Left kidney (tissue), 1 donor: ENCODE measurements at regions not wholly inside any gene's neighbourhood (a gene's known extent, or its start where the extent isn't known, plus 50 kb on each side); places are given as distances from the start of the nearest gene placed in this dataset.

ENCODE experiments used
- DNase-seq: peaks from one replicate; pipeline ENCODE4 v3.0.0-alpha.2; 2013

DNA sequence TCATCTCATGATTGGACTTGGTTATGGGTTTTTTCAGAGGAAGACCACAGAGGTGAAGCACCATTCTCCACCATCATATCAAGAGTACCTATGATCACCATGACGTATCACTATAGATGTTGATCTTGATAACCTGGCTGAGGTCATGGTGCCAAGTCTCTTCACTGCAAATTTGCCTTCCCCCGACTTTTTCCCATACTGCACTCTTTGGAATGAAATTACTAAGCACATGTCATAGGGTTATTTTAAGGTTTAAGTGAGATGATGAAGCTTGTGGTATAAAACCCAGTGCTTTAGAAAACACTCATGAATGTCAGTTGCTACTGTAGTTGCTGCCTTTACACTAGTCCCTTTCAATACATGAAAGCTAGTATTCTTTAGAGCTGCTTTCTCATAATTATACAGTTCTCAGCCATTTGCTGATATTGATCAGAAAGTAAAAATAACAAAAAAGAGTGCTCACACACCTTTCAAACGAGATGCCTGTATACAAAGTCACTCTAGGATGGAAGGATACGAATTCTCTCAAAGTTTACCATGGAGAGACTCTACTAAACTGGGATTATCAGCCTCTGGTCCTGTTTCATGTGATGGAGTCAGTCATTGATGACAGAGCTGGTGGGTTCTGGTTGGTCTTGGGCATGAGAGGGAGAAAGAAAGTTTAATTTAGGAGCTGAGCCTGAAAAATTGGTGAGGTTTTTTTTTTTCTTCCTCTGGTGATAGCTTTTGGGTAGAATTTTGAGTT, 228.1 kb downstream of the PRL start:
- no peak for DNase-seq

DNA sequence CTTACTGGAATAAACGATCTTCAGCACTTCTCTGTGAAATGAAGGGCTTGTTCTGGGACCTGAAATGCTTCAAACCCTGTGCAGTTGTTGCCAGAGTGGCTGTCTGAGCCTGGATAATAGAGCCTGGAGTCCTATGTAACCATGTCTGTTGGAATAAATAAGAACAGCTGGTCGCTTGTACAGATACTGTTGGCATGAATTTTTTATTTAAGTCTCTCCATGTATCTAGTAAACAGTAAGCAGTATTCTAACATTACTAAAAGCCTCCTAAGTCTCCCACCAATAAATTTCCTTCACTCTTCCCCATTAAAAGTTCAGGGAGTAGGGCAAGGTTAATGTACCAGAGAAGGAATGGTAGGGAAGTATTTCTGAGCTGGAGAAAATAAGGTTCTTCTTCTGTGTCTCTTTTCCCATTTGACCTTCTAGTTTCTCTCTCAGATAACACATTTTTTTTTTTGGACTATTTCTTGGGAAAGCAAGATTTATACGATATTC, 227.5 kb downstream of the PRL start:
- DNase-seq, result peak; percentile 81

DNA sequence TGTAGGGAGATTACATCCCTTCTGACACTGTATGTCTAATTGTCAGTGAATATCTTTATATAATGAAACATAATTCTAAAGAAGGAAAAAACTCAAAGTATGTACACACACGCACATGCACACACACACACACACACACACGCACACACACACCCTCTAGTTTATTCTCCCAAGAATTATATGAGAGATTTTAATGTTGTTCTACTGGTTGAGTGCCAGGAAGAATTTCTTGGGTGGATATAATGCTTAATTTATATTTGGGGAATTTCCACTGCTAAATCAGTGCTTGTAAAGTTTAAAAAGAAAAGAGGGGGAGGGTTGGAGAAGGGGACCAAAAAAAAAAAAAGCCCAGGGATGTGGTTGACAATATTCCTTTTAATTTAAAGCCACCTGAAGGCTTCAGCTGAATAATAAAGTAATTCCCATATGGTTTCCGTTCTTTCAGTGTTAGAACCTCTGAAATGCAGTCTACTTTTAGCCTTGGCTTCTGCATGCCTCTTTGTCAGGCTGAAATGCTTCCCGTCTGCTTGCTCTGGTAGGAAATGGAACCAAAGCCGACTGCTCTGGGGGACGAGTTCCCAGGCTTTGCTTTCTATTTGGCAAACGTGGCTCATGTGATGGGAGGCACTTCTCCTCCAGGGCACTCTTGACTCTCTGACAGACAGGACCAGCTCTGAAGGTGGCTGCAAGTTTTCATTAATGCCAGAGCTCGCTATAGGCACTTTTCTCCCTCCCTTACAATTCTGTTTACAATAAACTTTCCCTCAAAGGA, 225.4 kb downstream of the PRL start:
- DNase-seq, result peak; percentile 74

DNA sequence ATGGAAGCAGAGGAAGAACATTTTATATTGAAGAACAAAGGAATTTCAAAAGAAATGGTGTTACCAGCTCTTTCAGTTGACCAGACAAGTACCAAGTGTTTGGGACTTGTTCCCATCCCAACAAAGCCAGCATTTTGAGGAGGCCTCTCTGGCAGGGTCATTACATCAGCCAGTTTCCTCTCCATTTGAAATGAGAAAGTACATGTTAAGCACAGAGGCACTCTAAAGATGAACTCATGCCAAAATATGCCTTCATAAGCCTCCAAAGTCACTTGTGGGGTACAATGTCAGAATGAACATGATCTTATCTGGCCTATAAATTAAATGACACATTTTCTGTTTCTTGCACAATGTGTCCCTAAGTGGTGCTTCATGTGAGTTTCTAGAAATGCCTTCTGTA, 223.9 kb downstream of the PRL start:
- no peak for DNase-seq

DNA sequence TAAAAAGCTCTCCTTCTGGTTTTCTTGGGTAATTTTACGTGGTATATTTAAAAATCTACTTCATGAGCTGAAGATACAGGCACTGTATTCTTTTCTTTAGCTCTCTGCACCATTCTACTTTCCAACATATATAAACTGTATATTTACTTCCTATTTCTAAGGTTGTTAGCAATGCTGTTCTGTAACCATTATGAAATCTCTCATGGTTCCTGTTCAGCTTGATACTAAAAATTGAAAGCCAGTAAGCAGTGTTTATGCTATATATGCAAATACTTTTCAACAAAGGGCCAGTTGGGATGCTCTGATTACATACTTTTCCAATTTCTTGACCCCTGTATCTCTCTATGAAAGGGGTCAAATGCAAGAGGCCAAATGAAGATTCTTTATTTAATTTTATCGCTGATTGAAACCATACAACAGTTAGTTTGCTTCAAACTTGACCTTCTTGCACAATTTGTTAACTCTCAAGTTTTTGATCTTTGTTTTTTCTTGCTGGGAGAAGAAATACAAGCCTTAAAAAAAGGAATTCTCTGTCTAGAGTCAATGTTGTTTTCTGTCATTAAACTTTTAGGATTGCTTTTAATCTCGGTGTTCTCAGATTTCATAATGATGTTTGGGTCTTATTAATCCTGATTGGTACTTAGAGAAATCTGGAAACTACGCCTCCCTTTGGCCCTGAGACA, 223.2 kb downstream of the PRL start:
- no peak for DNase-seq

DNA sequence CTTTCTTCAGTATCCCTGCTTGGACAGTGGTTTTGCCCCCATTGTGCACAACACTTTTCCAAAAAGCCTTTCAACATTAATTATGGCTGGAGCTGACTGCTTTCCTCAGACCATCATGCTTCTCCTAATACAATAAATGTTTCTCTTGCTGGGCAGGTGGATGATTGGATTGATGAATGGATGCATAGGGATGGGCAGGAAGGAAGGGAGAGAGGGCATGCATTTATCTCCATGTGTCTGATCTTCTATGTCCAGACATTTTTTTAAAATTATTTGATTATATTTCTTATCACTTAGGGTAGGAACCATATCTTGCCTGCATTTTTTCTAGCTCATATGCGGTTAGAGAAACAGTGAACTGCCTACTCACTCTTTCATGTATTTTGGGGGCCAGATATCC, 218.5 kb downstream of the PRL start:
- no peak for DNase-seq

DNA sequence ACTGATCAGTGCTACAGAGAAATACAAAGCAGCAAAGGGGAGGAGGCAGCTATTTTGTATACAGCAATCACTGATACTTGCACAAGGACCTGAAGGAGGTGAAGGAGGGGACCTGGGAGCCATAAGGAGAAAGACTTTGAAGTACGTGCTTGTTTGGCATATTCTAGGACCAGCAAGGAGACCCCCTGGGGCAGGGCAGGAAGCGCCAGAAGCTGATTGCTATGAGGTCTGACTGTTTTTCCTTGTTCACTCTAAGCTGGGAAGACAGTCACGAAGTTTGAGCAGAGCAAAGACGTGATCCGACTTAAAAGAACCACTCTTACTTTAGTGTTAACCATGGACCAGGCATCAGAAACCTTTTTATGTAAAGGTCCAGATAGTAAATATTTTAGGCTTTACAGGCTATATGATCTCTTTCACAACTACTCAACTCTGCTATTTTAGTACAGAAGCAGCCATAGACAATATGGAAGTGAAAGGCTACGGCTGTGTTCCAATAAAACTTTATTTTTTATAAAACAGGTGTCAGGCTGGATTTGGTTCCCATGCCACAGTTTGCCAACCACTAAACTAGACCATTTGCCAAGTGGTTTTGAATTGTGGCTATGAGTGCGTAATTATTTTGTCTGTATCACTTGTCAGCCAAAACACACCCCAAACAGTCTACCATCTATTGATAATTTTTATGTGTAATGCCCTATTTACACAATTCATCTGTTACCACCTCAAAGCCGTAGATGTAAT, 217.9 kb downstream of the PRL start:
- no peak for DNase-seq

DNA sequence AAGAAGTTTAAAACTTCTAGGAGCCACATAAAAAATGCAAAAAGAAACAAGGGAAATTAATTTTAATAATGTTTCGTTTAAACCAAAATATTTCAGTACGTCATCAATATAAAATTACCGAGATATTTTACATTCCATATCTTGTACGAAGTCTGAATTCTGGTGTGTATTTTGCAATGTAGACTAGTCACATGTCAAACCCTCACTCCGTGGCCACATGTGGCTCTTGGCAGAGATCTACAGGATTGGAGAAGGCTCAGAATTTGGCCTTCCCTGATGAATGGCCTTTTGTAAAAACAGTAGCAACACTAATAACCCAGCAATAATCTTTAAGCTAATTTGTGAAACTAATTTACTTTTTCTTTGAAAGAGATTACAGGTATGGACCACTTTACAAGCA, 217.1 kb downstream of the PRL start:
- DNase-seq, result no peak

DNA sequence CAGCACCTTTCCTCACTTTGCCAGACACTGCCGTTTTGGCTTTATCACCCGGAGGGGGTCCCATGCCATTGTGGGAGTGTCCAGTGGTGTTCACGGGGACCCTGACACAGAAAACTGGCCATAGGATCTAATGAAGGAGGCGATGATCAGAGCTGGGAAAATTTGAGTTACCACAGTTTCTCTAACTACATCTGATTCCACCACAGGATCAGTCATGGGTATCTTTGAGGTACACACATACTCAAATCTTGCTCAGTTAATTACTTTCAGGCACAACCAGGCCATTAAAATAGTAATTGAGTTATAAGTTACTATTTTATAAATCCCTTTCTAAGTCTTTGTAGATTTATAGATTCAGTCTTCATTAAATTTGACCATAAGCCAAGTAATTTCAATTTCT, 215.1 kb downstream of the PRL start:
- DNase-seq, result no peak

DNA sequence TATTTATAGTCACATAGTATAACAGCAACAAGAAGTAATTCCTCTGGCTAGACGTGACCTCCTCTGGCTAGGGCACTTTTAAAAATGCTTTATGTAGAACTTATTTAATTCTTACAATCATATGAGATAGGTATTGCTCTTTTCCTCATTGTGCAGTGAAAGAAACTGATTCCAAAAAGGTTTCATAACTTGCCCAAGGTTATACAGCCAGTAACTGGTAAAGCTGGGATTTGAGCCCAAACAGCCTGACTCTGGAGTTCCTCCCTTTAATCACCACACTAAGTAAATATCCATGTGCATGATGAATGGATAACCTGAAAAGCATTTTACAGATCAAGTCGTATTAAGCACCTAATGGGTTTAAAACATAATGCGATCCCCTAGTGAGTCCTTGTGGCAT, 214.6 kb downstream of the PRL start:
- DNase-seq, result no peak

DNA sequence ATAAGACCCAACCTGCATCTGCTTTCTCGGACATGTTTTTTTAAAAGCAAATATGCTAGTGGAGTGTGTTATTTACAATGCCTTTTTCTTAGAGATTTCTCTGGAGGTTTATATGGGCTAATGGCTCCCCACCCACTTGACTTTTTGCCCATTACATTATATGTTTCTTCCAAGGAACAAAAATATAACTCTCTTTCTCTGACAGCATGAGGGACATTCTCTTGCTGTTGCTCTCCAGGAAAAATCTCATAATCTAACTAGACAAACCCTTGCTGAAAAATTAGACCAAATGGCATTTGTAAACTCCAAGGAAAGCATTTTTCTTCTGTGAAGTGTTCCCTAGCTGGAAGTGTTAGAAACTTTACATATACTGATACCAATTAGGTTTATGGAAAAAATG, 213.7 kb downstream of the PRL start:
- DNase-seq, result no peak

DNA sequence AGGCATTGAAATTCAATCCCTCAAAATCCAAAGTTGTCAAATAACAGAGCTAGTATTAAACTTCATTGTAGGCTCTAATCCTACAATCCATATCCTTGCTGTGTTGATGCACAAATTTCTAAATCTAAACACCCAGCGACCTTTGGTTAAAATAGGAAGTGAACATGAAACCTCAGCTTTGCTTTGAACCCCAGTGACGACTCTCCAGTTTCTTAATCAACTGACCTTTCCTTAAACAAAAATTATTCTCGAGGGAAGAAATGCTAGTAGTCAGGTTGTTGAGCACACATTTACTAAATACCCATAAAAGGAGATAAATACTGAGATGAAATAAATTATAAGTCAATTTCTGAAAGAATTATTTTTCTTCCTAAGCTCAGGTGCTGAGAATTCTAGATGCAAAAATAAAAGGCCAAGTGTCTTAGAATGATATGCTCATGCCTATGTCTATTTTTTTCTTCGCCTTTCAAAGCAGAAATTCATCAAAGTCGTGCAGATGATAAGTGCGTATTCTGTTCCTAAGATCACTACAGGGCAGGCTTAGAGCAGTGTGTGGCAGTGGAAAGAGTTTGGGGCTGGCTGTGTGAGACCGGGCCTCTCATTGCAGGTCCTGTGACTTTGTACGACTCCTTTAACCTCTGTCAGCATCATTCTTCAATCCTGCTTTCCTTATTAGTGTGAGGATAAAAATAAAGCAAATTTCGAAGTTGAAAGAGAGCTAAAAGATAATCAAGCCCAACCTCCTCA, 208.7 kb downstream of the PRL start:
- DNase-seq, result no peak

DNA sequence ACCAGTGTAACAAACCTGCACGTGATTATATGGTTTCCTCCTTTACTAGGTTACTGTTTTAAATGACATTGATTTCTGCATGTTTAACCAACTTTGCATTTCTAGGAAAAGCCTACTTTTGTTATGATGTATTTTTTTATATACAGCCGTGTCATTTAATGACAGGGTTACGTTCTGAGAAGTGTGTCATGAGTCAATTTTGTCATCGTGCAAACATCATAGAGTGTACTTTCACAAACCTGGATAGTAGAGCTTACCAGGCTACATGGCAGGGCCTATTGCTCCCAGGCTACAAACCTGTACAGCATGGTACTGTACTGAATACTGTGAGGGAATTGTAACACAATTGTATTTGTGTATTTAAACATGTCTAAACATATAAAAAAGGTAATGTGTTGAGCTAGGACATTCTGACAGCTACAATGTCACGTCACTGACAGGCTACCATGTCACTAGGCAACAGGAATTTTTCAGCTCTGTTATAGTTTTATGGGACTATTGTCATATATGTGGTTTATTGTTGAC, 205.3 kb downstream of the PRL start:
- DNase-seq, result no peak

DNA sequence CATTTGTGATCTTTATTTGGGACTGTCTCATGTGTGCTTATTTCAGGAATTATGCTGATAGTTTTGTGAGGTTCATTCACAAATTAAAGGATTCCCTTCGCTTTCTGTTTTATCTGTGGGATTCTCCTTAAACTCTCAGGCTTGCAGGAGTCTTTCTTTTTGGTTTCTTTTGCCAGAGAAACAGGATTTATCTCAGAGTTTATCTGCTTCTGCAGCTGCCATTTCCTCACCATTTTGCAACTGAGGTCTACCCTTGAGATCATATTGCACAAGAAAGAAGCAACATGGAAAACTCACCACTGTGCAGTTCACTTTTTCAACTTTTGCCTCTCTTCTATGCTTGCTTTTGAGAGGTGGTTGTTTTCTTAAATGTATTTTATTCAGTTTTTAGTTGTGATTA, 201.0 kb downstream of the PRL start:
- no peak for DNase-seq

DNA sequence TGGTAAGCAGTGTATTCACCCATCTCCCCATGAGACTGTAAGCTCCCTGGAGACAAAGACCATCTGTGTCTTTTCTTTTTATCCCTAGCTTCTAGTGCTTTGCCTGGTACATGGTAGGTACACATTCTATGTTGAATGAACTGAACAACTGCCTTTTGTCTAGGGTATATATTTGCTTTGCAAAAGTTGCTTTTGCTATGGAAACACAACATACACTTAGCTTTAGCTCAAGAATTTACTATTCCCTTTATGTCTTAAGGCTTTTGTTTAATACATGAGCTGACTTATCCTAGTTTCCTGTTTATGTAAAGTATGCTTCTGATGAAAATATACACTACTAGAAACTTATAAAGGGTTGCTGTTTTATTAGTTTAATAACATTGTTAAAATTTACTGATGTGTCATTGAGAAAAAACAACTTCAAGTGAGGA, 198.2 kb downstream of the PRL start:
- DNase-seq, result no peak

DNA sequence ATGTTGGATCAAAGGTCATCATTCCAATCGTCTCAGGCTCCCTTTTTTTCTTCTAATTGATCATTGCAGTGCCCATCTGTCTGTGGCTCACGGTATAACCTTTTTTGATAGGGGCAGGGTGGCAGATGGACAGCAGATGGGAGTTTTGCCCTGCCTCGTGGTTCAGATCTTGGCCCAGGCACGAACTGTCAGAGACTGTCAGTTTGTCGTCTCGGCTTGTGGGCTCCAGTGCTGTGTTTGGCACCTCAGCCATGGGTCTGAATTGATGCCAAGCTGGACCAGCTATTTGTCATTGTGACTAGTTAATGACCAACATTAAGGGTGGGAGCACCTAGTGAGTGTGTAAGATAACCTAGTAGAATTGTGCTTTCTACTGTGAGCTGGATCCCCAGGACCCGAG, 197.6 kb downstream of the PRL start:
- DNase-seq, result no peak

DNA sequence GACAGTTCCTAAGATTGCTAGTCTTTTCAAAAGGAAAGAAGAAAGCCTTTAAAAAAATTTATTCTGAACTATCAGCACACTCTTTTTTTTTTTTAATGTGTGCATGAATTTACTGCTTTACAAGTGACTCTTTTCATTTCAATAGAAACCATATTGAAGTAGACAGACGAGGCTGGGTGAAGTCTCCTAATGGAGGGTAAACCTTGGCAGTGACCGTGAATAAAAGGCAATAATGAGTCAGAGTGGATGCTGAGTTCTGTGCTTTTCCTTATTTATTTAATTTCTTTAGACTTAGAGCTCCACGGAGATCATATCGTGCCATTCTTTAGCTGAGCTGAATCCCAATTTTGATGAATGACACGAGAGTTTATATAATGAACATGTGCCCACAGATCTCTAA, 196.9 kb downstream of the PRL start:
- DNase-seq, result no peak

DNA sequence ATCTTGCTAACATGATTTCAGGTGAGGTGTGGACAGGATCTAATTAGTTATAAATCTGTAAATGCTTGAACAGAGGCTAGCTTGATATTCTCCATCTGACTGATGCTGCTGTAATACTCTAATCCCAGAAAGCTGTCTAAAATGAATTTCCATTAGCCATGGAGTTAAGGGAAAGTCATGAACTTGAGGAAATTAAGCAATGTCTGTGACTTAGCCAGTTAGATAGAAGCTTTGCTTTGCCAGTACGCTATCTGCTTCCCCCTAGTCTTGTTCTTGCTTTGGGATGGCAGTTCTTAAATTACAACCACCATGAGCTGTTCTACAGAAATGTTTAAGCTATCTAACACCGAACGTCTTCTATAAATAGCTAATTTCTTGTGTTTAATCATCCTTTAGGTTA, 195.7 kb downstream of the PRL start:
- no peak for DNase-seq

DNA sequence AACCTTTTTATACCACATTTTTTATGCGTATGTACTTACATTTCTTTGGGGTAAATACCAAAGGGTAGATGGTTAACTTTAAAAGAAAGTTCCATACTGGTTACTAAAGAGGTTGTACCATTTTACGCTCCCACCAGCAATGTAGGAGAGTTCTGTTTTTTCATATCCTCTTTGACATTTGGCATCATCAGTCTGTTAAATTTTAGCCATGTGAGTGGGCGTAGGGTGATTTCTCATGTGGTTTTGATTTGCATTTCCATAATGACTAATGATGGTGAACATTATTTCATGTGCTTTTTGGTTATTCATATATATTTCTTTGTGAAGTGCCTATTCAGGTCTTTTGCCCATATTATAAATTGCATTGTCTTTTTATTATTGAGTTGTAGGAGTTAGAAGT, 194.2 kb downstream of the PRL start:
- DNase-seq, result no peak

DNA sequence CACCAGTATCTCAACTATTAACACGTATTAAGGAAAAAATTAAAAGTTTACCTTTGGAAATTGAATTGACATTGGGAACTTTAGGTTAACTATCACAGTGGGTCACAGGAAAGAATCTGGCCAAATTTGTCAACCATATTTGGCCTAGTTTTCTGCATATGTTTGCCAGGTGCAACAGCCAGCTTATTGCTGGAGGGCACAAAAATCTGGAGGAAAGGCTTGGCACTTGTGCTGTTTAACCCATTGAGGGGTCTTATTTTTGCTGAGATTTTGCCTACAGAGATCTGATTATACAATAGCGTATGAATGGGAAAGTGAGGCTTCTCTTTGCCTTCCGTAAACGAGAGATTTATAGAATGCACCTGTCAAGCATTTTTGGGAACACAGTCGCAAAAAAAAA, 190.4 kb downstream of the PRL start:
- no peak for DNase-seq

DNA sequence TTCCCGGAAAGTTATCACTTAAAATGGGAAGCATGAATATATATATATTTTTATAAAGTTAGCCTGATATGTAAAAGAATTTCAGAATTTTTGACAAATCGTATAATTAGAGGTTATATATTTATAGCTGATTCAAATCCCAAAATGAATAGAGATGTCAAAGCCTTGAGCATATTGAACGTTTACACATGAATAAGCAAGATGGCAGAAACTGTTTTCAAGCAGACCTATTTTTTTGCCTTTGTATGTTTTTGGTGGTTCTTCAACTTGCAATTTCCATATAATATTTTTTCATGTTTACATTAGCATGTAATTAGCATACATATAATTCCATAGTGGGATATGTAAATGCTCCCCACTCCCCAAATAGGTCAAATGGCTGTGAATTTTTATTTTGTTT, 189.9 kb downstream of the PRL start:
- no peak for DNase-seq
